Heart right ventricle (tissue), 16 donors: ENCODE measurements at regions not wholly inside any gene's neighbourhood (a gene's known extent, or its start where the extent isn't known, plus 50 kb on each side); places are given as distances from the start of the nearest gene placed in this dataset.

Experiments used
- ATAC-seq, 8 donors: fragments of 200-7000 bp; cut with Tn5 transposase; one replicate each; pipeline ENCODE4 v1.9.1; 2020; ENCODE audit warnings: mild to moderate bottlenecking in 8 of 8, moderate library complexity in 8 of 8, moderate number of reproducible peaks in 1 of 8
- DNase-seq, 2 donors: peaks; one replicate each; pipeline ENCODE4 v3.0.0-alpha.2; 2020
- H3K27ac ChIP-seq, 10 donors: fragments of 200-600 bp; sonication (generic) in 2 of 10; one replicate each; pipeline versions ENCODE4 v1.5.0 to v1.8.0; 2020 to 2022; ENCODE audit warnings: mild to moderate bottlenecking in 3 of 10
- H3K27me3 ChIP-seq, 7 donors: fragments of 200-600 bp; one replicate each; pipeline ENCODE4 v1.8.0; 2021 to 2022; ENCODE audit warnings: mild to moderate bottlenecking in 2 of 7
- H3K36me3 ChIP-seq, 9 donors: fragments of 200-600 bp; sonication (generic) in 1 of 9; one replicate each; pipeline versions ENCODE4 v1.5.0 to v1.8.0; 2020 to 2022; ENCODE audit warnings: mild to moderate bottlenecking in 2 of 9
- H3K4me1 ChIP-seq, 9 donors: fragments of 200-600 bp; sonication (generic) in 1 of 9; one replicate each; pipeline versions ENCODE4 v1.5.0 to v1.8.0; 2020 to 2022; ENCODE audit warnings: mild to moderate bottlenecking in 4 of 9
- H3K4me3 ChIP-seq, 10 donors: fragments of 200-600 bp; sonication (generic) in 2 of 10; one replicate each; pipeline versions ENCODE4 v1.5.0 to v1.8.0; 2020 to 2022; ENCODE audit warnings: mild to moderate bottlenecking in 7 of 10, moderate library complexity in 2 of 10
- H3K9me3 ChIP-seq, 11 donors: fragments of 200-600 bp in 10 of 11; sonication (generic) in 2 of 11; one replicate each; pipeline versions ENCODE4 v1.5.0 to v1.8.0; 2013 to 2022; ENCODE audit warnings: mild to moderate bottlenecking in 2 of 11, control low read depth in 1 of 11, moderate library complexity in 1 of 11
- CTCF ChIP-seq, 9 donors: fragments of 200-600 bp; sonication (generic) in 2 of 9; IDR thresholded peaks; one replicate each; pipeline versions ENCODE4 v1.5.0 to v1.8.0; 2021 to 2022; ENCODE audit warnings: antibody characterized with exemption in 9 of 9, mild to moderate bottlenecking in 5 of 9, moderate library complexity in 1 of 9
- WGBS, 2 donors: extraction: QIAGEN DNeasy Blood & Tissue Kit; methylation state at CpG; one replicate each; pipeline ENCODE4 v1.1.7; 2013; ENCODE audit warnings: inconsistent platforms in 1 of 2; 5-methylcytosine and 5-hydroxymethylcytosine counted together
- intact Hi-C, 10 donors: fragments of 100-400 bp; cut with DNase I; formaldehyde crosslinking; loops; one replicate each; pipeline versions ENCODE4 v1.11.1 to v1.14.2; 2022
- donor health status: Arrhythmogenic right ventricular cardiomyopathy.
- donor health status: ischemic (EF 13 %, LVEDD 7.1; RV severe dilation, severe dysfunction).
- donor health status: healthy with polysubstance abuse.
- donor health status: DM: no; HTN: yes; CAD: no.
- donor health status: DM: no; HTN: no; CAD: no.
- donor health status: ischemic (EF 25% LVEDD 6.9; RV normal size, moderate dysfunction).
- donor health status: ischemic (EF 25% LVEDD 5.7; RV mildly dilated, moderate dysfunction).
- donor health status: healthy.
- donor health status: DM: yes; HTN: yes; CAD: no.
- donor health status: Ischemic cardiomyopathy.
- donor health status: ischemic (EF 35%, LVEDD 5.7; RV mildly dilated, moderate dysfunction).
- donor health status: nonischemic (EF 11% LVEDD 7.7; RV severe dilation, severe dysfunction).
- donor health status: DM: yes; HTN: yes; CAD: no.
- donor health status: PGD.
- donor health status: ischemic (EF 29% LVEDD 5.4; RV normal size, mild dysfunction).
- donor health status: nonischemic (EF 23%, LVEDD 6.1; RV moderate dilation, normal function).

- Histone ChIP-seq H3K36me3 (no peaks in the 10 kb centered on the region), H3K27me3 (no peaks in the 10 kb centered on the region), H3K4me3 (no peak overlapping the region), H3K4me1 (peaks cover 0 to 9% (median 0%) of the 10 kb centered on the region in 9 donors), H3K27ac (no peak overlapping the region), H3K9me3 (no peaks in the 10 kb centered on the region)
- 91 to 94% methylated on average over 6 of the region's 6 CpGs for WGBS, 2 donors
- ATAC-seq (no peak), DNase-seq (no peak)
- intact Hi-C loops = no loop called here
- no peak for TF ChIP-seq CTCF (IDR thresholded peaks at IDR 0.05)
Observed at GRCh38 chr3:106587551-106587950, 718.7 kb upstream of the CBLB start.

GRCh38 chr3:106588739-106589138 lies 719.9 kb upstream of the CBLB start:
- TF ChIP-seq CTCF (IDR thresholded peaks at IDR 0.05) = no peak
- Histone ChIP-seq H3K36me3 (no peaks in the 10 kb centered on the region), H3K27me3 (no peaks in the 10 kb centered on the region), H3K4me3 (no peak overlapping the region), H3K9me3 (no peaks in the 10 kb centered on the region), H3K27ac (no peak overlapping the region), H3K4me1 (peaks cover 0 to 9% (median 0%) of the 10 kb centered on the region in 9 donors)
- DNase-seq (no peak), ATAC-seq (no peak)
- intact Hi-C loops = no loop called here
- WGBS, 2 donors = 89 to 93% methylated on average over 1 of the region's 1 CpG

GRCh38 chr3:106589311-106589942 lies 720.6 kb upstream of the CBLB start:
- H3K36me3 ChIP-seq = no peaks in the 10 kb centered on the region
- no peak overlapping the region for H3K27ac ChIP-seq
- ATAC-seq = no peak

GRCh38 chr3:106590216-106590615 lies 721.4 kb upstream of the CBLB start:
- H3K36me3 ChIP-seq = no peaks in the 10 kb centered on the region
- peaks cover 0 to 9% (median 0%) of the 10 kb centered on the region in 9 donors for H3K4me1 ChIP-seq
- no peaks in the 10 kb centered on the region for H3K9me3 ChIP-seq
- no peaks in the 10 kb centered on the region for H3K27me3 ChIP-seq
- TF ChIP-seq CTCF (IDR thresholded peaks at IDR 0.05) = no peak
- 47 to 54% methylated on average over 1 of the region's 1 CpG for WGBS, 2 donors
- intact Hi-C loops = no loop called here
- DNase-seq = no peak
- no peak for ATAC-seq
- H3K4me3 ChIP-seq = no peak overlapping the region
- no peak overlapping the region for H3K27ac ChIP-seq

More at GRCh38 chr3:106589311-106589942, 720.6 kb upstream of the CBLB start:
- peaks cover 0 to 9% (median 0%) of the 10 kb centered on the region in 9 donors for H3K4me1 ChIP-seq
- intact Hi-C loops = no loop called here
- no peak for TF ChIP-seq CTCF (IDR thresholded peaks at IDR 0.05)
- H3K27me3 ChIP-seq = no peaks in the 10 kb centered on the region
- 92 to 96% methylated on average over 5 of the region's 5 CpGs for WGBS, 2 donors
- H3K4me3 ChIP-seq = no peak overlapping the region
- no peaks in the 10 kb centered on the region for H3K9me3 ChIP-seq
- no peak for DNase-seq
